ENCODE measurements at regions not wholly inside any gene's neighbourhood (a gene's known extent, or its start where the extent isn't known, plus 50 kb on each side); places are given as distances from the start of the nearest gene placed in this dataset.
A peak's percentile ranks its signal among the peaks of the same experiment; 100 is the strongest.

GRCh38 chr5:174500636-174501035 is 223.7 kb upstream of the MSX2 start (continued):
- TF ChIP-seq TSHZ2 (CRISPR knock-in tag; IDR thresholded peaks at IDR 0.05) (no peak), ISL1 (CRISPR knock-in tag; IDR thresholded peaks at IDR 0.05) (no peak), TCF4 (CRISPR knock-in tag; IDR thresholded peaks at IDR 0.05; ENCODE audit: borderline replicate concordance) (no peak), ZNF565 (CRISPR knock-in tag; conservative IDR thresholded peaks at IDR 0.05; ENCODE audit: low read depth) (no peak), ZFP30 (CRISPR knock-in tag; IDR thresholded peaks at IDR 0.05) (no peak), RARB (CRISPR knock-in tag; IDR thresholded peaks at IDR 0.05) (no peak)

GRCh38 chr5:174501461-174502069 is 222.8 kb upstream of the MSX2 start:
- no peak for TF ChIP-seq ZNF70 (CRISPR knock-in tag; IDR thresholded peaks at IDR 0.05)
- TF ChIP-seq ESRRG (CRISPR knock-in tag; IDR thresholded peaks at IDR 0.05), result no peak
- no peak for TF ChIP-seq CSRNP3 (CRISPR knock-in tag; IDR thresholded peaks at IDR 0.05)
- TF ChIP-seq ZC3H10 (CRISPR knock-in tag; IDR thresholded peaks at IDR 0.05), result no peak
- no peak for TF ChIP-seq BACH2 (CRISPR knock-in tag; IDR thresholded peaks at IDR 0.05; ENCODE audit: borderline replicate concordance)
- no peak for TF ChIP-seq OSR1 (CRISPR knock-in tag; IDR thresholded peaks at IDR 0.05)
- TF ChIP-seq RARB (CRISPR knock-in tag; IDR thresholded peaks at IDR 0.05), result no peak
- no peak for TF ChIP-seq ZNF8 (CRISPR knock-in tag; IDR thresholded peaks at IDR 0.05)
- TF ChIP-seq ISL1 (CRISPR knock-in tag; IDR thresholded peaks at IDR 0.05), result no peak
- no peak for TF ChIP-seq POU6F1 (CRISPR knock-in tag; IDR thresholded peaks at IDR 0.05; ENCODE audit: borderline replicate concordance, low read depth)
- no peak for TF ChIP-seq ZFP3 (CRISPR knock-in tag; IDR thresholded peaks at IDR 0.05)
- no peak for TF ChIP-seq CSDC2 (CRISPR knock-in tag; IDR thresholded peaks at IDR 0.05)
- TF ChIP-seq ZFP30 (CRISPR knock-in tag; IDR thresholded peaks at IDR 0.05), result no peak
- TF ChIP-seq ARNTL (CRISPR knock-in tag; IDR thresholded peaks at IDR 0.05; ENCODE audit: borderline replicate concordance, low read depth), result no peak
- TF ChIP-seq GLIS3 (CRISPR knock-in tag; IDR thresholded peaks at IDR 0.05), result no peak
- ATAC-seq, result no peak

- no peak for ATAC-seq
- no peak for TF ChIP-seq ZFP30 (CRISPR knock-in tag; IDR thresholded peaks at IDR 0.05)
- no peak for TF ChIP-seq PATZ1 (CRISPR knock-in tag; IDR thresholded peaks at IDR 0.05; ENCODE audit: borderline replicate concordance)
These were observed 221.3 kb upstream of the MSX2 start for GRCh38 chr5:174503086-174503460.

- peak; percentile 36; the same call in 2 of the 3 replicates for ATAC-seq
- TF ChIP-seq ZFP30 (CRISPR knock-in tag; IDR thresholded peaks at IDR 0.05), result no peak
- TF ChIP-seq ZC3H10 (CRISPR knock-in tag; IDR thresholded peaks at IDR 0.05), result no peak
- no peak for TF ChIP-seq OSR1 (CRISPR knock-in tag; IDR thresholded peaks at IDR 0.05)
- TF ChIP-seq RARB (CRISPR knock-in tag; IDR thresholded peaks at IDR 0.05), result no peak
- TF ChIP-seq ZFP3 (CRISPR knock-in tag; IDR thresholded peaks at IDR 0.05), result no peak
- no peak for TF ChIP-seq PPARA (CRISPR knock-in tag; IDR thresholded peaks at IDR 0.05; ENCODE audit: borderline replicate concordance)
- TF ChIP-seq CREB5 (CRISPR knock-in tag; IDR thresholded peaks at IDR 0.05; ENCODE audit: low read depth), result no peak
- TF ChIP-seq BACH2 (CRISPR knock-in tag; IDR thresholded peaks at IDR 0.05; ENCODE audit: borderline replicate concordance), result no peak
- no peak for TF ChIP-seq ZNF70 (CRISPR knock-in tag; IDR thresholded peaks at IDR 0.05)
- no peak for TF ChIP-seq POU6F1 (CRISPR knock-in tag; IDR thresholded peaks at IDR 0.05; ENCODE audit: borderline replicate concordance, low read depth)
- no peak for TF ChIP-seq ISL1 (CRISPR knock-in tag; IDR thresholded peaks at IDR 0.05)
- TF ChIP-seq TOX (CRISPR knock-in tag; IDR thresholded peaks at IDR 0.05; ENCODE audit: borderline replicate concordance), result no peak
- no peak for TF ChIP-seq SNAI2 (CRISPR knock-in tag; IDR thresholded peaks at IDR 0.05)
These were observed 220.7 kb upstream of the MSX2 start for GRCh38 chr5:174503461-174504265.

All from SK-N-SH treated with all-trans-retinoic acid at 6 μM for 48 hours (cell line).